Upper lobe of left lung (tissue), 4 donors: ENCODE measurements at regions not wholly inside any gene's neighbourhood (a gene's known extent, or its start where the extent isn't known, plus 50 kb on each side); places are given as distances from the start of the nearest gene placed in this dataset.

Experiments
- CTCF ChIP-seq, 6 experiments: fragments of 450-650 bp in 4 of 6; fragments of 200-600 bp in 2 of 6; sonication (generic) in 2 of 6; IDR thresholded peaks; one replicate each; pipeline ENCODE4 v1.5.1; 2016 to 2019; ENCODE audit warnings: antibody characterized with exemption in 6 of 6
- EP300 ChIP-seq, 4 donors: sonication (generic); formaldehyde crosslinking; IDR thresholded peaks; one replicate each; pipeline ENCODE4 v1.5.1; 2017; ENCODE audit warnings: antibody characterized with exemption in 4 of 4, control low read depth in 2 of 4

DNA sequence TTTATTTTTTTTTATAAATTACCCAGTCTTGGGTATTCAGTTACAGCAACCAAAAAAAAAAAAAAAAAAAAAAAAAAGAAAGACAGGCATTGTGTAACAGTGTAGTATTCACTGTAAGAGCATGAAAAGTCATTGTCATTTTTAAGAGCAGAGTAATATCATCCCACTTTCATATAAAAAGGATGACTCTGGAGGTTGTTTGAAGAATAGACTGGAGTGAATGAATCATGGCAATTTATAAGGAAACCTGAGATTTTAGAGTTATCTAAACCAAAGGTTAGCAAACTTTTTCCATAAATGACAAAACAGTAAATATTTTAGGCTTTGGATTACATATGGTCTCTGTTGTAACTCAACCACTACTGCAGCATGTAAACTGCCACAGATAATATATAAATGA is 794.9 kb downstream of the NTRK3 start:
- TF ChIP-seq CTCF (IDR thresholded peaks at IDR 0.05) (no peak), EP300 (IDR thresholded peaks at IDR 0.05) (no peak)
